H9 (cell line): ENCODE measurements at regions not wholly inside any gene's neighbourhood (a gene's known extent, or its start where the extent isn't known, plus 50 kb on each side); places are given as distances from the start of the nearest gene placed in this dataset.

Experiments
- DNase-seq: peaks from one replicate; pipeline ENCODE4 v3.0.0-alpha.2; 2017
- H2AFZ ChIP-seq: one replicate; pipeline ENCODE4 v1.6.1; 2013; ENCODE audit warnings: mild to moderate bottlenecking, low read length, control low read depth, moderate library complexity
- H2AK5ac ChIP-seq: 2 replicates; pipeline ENCODE4 v1.6.1; 2013; ENCODE audit warnings: low read length, control low read depth, mixed read lengths; ENCODE audit not compliant: insufficient read length
- H2BK120ac ChIP-seq: one replicate; pipeline ENCODE4 v1.6.1; 2013; ENCODE audit warnings: low read depth, mild to moderate bottlenecking, low read length, control low read depth, inconsistent platforms; ENCODE audit not compliant: poor library complexity, severe bottlenecking
- H2BK12ac ChIP-seq: 2 replicates; pipeline ENCODE4 v1.6.1; 2013; ENCODE audit warnings: low read length, control low read depth, mixed read lengths, low read depth; ENCODE audit not compliant: insufficient read length
- H2BK15ac ChIP-seq: 2 replicates; pipeline ENCODE4 v1.6.1; 2013; ENCODE audit warnings: low read depth, low read length, control low read depth
- H2BK20ac ChIP-seq: one replicate; pipeline ENCODE4 v1.6.1; 2013; ENCODE audit warnings: low read depth, mild to moderate bottlenecking, low read length, control low read depth, inconsistent platforms; ENCODE audit not compliant: poor library complexity, severe bottlenecking
- H2BK5ac ChIP-seq: 2 replicates; pipeline ENCODE4 v1.6.1; 2013; ENCODE audit warnings: low read length, control low read depth, mixed read lengths; ENCODE audit not compliant: insufficient read length
- H3K14ac ChIP-seq: 2 replicates; pipeline ENCODE4 v1.6.1; 2013; ENCODE audit warnings: low read length, control low read depth; ENCODE audit not compliant: insufficient read depth
- H3K18ac ChIP-seq: 2 replicates; pipeline ENCODE4 v1.6.1; 2013; ENCODE audit warnings: low read depth, mild to moderate bottlenecking, mixed read lengths, low read length, control low read depth; ENCODE audit not compliant: insufficient read length
- H3K23ac ChIP-seq: 2 replicates; pipeline ENCODE4 v1.6.1; 2013; ENCODE audit warnings: low read length, control low read depth, mixed read lengths, low read depth; ENCODE audit not compliant: insufficient read length
- H3K23me2 ChIP-seq: 2 replicates; pipeline ENCODE4 v1.6.1; 2013; ENCODE audit warnings: low read depth, mild to moderate bottlenecking, mixed read lengths, low read length, control low read depth; ENCODE audit not compliant: insufficient read length, poor library complexity, severe bottlenecking
- H3K27ac ChIP-seq: 2 replicates; pipeline ENCODE4 v1.5.1; 2013; ENCODE audit warnings: low read length, control low read depth, mixed read lengths, low read depth; ENCODE audit not compliant: insufficient read length
- H3K27me3 ChIP-seq: 2 replicates; pipeline ENCODE4 v1.6.1; 2013; ENCODE audit warnings: low read length, control low read depth, inconsistent platforms; ENCODE audit not compliant: insufficient read depth
- H3K4ac ChIP-seq: 2 replicates; pipeline ENCODE4 v1.6.1; 2013; ENCODE audit warnings: low read depth, mild to moderate bottlenecking, control low read depth, inconsistent platforms, low read length, moderate library complexity
- H3K4me1 ChIP-seq: 2 replicates; pipeline ENCODE4 v1.6.1; 2013; ENCODE audit warnings: low read length, control low read depth, inconsistent platforms; ENCODE audit not compliant: insufficient read depth
- H3K4me2 ChIP-seq: 2 replicates; pipeline ENCODE4 v1.6.1; 2013; ENCODE audit warnings: low read length, control low read depth, mixed read lengths; ENCODE audit not compliant: insufficient read length, insufficient read depth
- H3K56ac ChIP-seq: 2 replicates; pipeline ENCODE4 v1.6.1; 2013; ENCODE audit warnings: low read depth, mild to moderate bottlenecking, mixed read lengths, low read length, control low read depth; ENCODE audit not compliant: insufficient read length
- H3K79me1 ChIP-seq: 2 replicates; pipeline ENCODE4 v1.6.1; 2013; ENCODE audit warnings: low read depth, mild to moderate bottlenecking, moderate library complexity, low read length, control low read depth, inconsistent platforms; ENCODE audit not compliant: insufficient read depth, poor library complexity, severe bottlenecking
- H3K79me2 ChIP-seq: 2 replicates; pipeline ENCODE4 v1.6.1; 2013; ENCODE audit warnings: low read length, control low read depth, inconsistent platforms; ENCODE audit not compliant: insufficient read depth
- H3K9ac ChIP-seq: 2 replicates; pipeline ENCODE4 v1.6.1; 2013; ENCODE audit warnings: low read length, control low read depth, mixed read lengths; ENCODE audit not compliant: insufficient read length; ENCODE audit errors: extremely low read depth
- H3K9me3 ChIP-seq: one replicate; pipeline ENCODE4 v1.6.1; 2013; ENCODE audit warnings: low read depth, low read length, inconsistent platforms; ENCODE audit not compliant: control insufficient read depth
- H3T11ph ChIP-seq: one replicate; pipeline ENCODE4 v1.6.1; 2013; ENCODE audit warnings: mild to moderate bottlenecking, low read length, control low read depth, inconsistent platforms
- H4K20me1 ChIP-seq: one replicate; pipeline ENCODE4 v1.6.1; 2013; ENCODE audit not compliant: control insufficient read depth, insufficient read length, insufficient read depth
- H4K5ac ChIP-seq: 2 replicates; pipeline ENCODE4 v1.6.1; 2013; ENCODE audit warnings: low read depth, mild to moderate bottlenecking, mixed read lengths, low read length, control low read depth; ENCODE audit not compliant: insufficient read length
- H4K8ac ChIP-seq: replicated peaks from 2 replicates; pipeline ENCODE4 v1.6.1; 2013; ENCODE audit warnings: low read length, control low read depth, mixed read lengths, low read depth; ENCODE audit not compliant: insufficient read length
- H4K91ac ChIP-seq: 2 replicates; pipeline ENCODE4 v1.6.1; 2013; ENCODE audit warnings: low read depth, mild to moderate bottlenecking, moderate library complexity, mixed read lengths, low read length, control low read depth; ENCODE audit not compliant: insufficient read length
- H3K27ac Mint-ChIP-seq, 3 experiments: 2 replicates in 2 of 3; 3 replicates in 1 of 3; pipeline ENCODE4 v1.8.0; 2020 to 2021; ENCODE audit warnings: mixed read lengths in 3 of 3, mild to moderate bottlenecking in 1 of 3, moderate library complexity in 1 of 3
- H3K27me3 Mint-ChIP-seq: 2 replicates; pipeline ENCODE4 v1.8.0; 2021; ENCODE audit warnings: low read depth, mild to moderate bottlenecking, moderate library complexity, mixed read lengths
- H3K36me3 Mint-ChIP-seq, 3 experiments: 2 replicates in 2 of 3; 3 replicates in 1 of 3; pipeline ENCODE4 v1.8.0; 2020 to 2021; ENCODE audit warnings: low read depth in 3 of 3, mixed read lengths in 3 of 3; ENCODE audit not compliant: insufficient read depth in 1 of 3
- H3K4me1 Mint-ChIP-seq, 2 experiments: 2 replicates each; pipeline ENCODE4 v1.8.0; 2020; ENCODE audit warnings: mixed read lengths in 2 of 2
- H3K4me3 Mint-ChIP-seq, 2 experiments: 2 replicates in 1 of 2; 3 replicates in 1 of 2; pipeline ENCODE4 v1.8.0; 2020 to 2021; ENCODE audit warnings: mild to moderate bottlenecking in 2 of 2, mixed read lengths in 2 of 2, moderate library complexity in 1 of 2
- H3K9me3 Mint-ChIP-seq, 2 experiments: 2 replicates in 1 of 2; 3 replicates in 1 of 2; pipeline ENCODE4 v1.8.0; 2020; ENCODE audit warnings: mild to moderate bottlenecking in 2 of 2, mixed read lengths in 2 of 2, moderate library complexity in 1 of 2
- WGBS: extraction: QIAGEN DNeasy Blood & Tissue Kit; methylation state at CpG from one replicate; pipeline ENCODE4 v1.1.7; 2013; ENCODE audit warnings: missing lambda C conversion rate, low lambda C conversion rate, mixed read lengths; ENCODE audit not compliant: insufficient read length; ENCODE audit errors: extremely low coverage; 5-methylcytosine and 5-hydroxymethylcytosine counted together
- TF ChIP-seq, protein P1 (sequence below): fragments of 200-600 bp; sonication (generic); conservative IDR thresholded peaks from 3 replicates; pipeline ENCODE4 v1.8.0; 2021; ENCODE audit warnings: antibody characterized with exemption, mild to moderate bottlenecking

DNA sequence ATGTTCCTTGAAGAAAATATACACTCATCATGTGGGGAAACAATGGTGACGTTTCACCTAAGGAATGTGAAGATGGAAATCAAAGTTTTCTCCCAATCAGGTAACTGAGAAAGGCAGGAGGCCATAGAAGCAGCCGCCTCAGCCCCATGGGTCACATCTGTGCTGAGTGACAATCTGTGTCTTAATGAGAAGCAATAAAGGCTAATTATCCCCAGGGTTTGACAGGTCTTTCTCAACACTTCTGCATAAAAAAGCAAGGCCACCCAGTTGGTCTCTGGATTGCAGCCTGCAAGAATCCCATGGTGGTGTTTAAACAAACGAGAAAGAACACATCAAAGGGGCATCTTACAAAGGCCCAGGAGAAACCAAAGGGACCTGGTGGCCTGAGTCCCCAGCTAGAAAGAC, 91.1 kb upstream of the TNS3 start:
- H3K79me1 ChIP-seq = no peaks in the 10 kb centered on the region
- WGBS = no CpG with 5 or more reads among the region's 3 CpGs

More for the DNA sequence above, 91.1 kb upstream of the TNS3 start:
- no peak overlapping the region for H2BK120ac ChIP-seq
- H4K91ac ChIP-seq = no peak overlapping the region
- no peaks in the 10 kb centered on the region for H3K27me3 ChIP-seq
- Mint-ChIP-seq H3K4me1 (peaks cover 39 to 40% of the 10 kb centered on the region in 2 experiments), H3K4me3 (no peak overlapping the region), H3K27me3 (peaks cover 4% of the 10 kb centered on the region), H3K9me3 (peaks cover 12 to 13% of the 10 kb centered on the region in 2 experiments; a peak in 4 of 5 replicates), H3K27ac (no peak overlapping the region), H3K36me3 (peaks cover 3 to 16% (median 4%) of the 10 kb centered on the region in 3 experiments; a peak in 5 of 7 replicates)
- H4K5ac ChIP-seq = no peak overlapping the region
- H3K27ac ChIP-seq = no peak overlapping the region
- no peak overlapping the region for H2BK12ac ChIP-seq
- no peaks in the 10 kb centered on the region for H3K23me2 ChIP-seq
- TF ChIP-seq, protein P1, sequence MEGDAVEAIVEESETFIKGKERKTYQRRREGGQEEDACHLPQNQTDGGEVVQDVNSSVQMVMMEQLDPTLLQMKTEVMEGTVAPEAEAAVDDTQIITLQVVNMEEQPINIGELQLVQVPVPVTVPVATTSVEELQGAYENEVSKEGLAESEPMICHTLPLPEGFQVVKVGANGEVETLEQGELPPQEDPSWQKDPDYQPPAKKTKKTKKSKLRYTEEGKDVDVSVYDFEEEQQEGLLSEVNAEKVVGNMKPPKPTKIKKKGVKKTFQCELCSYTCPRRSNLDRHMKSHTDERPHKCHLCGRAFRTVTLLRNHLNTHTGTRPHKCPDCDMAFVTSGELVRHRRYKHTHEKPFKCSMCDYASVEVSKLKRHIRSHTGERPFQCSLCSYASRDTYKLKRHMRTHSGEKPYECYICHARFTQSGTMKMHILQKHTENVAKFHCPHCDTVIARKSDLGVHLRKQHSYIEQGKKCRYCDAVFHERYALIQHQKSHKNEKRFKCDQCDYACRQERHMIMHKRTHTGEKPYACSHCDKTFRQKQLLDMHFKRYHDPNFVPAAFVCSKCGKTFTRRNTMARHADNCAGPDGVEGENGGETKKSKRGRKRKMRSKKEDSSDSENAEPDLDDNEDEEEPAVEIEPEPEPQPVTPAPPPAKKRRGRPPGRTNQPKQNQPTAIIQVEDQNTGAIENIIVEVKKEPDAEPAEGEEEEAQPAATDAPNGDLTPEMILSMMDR = no peak
- no peaks in the 10 kb centered on the region for H3K9me3 ChIP-seq
- no peak overlapping the region for H4K8ac ChIP-seq
- no peak overlapping the region for H3T11ph ChIP-seq
- no peak overlapping the region for H2AFZ ChIP-seq
- DNase-seq = no peak
- no peaks in the 10 kb centered on the region for H4K20me1 ChIP-seq
- no peak overlapping the region for H3K14ac ChIP-seq
- H2BK20ac ChIP-seq = no peak overlapping the region
- no peak overlapping the region for H3K18ac ChIP-seq
- no peak overlapping the region for H2BK5ac ChIP-seq
- no peak overlapping the region for H3K9ac ChIP-seq
- H3K4me2 ChIP-seq = no peak overlapping the region
- H2BK15ac ChIP-seq = no peak overlapping the region
- no peak overlapping the region for H3K56ac ChIP-seq
- peaks cover 12% of the 10 kb centered on the region for H3K4me1 ChIP-seq
- H3K79me2 ChIP-seq = no peaks in the 10 kb centered on the region
- no peak overlapping the region for H2AK5ac ChIP-seq
- H3K23ac ChIP-seq = no peak overlapping the region
- H3K4ac ChIP-seq = no peak overlapping the region
